GM12892 (cell line): ENCODE measurements at regions not wholly inside any gene's neighbourhood (a gene's known extent, or its start where the extent isn't known, plus 50 kb on each side); places are given as distances from the start of the nearest gene placed in this dataset.

ENCODE experiments used
- POLR2A ChIP-seq: IDR thresholded peaks from 2 replicates; pipeline ENCODE4 v1.6.1; 2011; ENCODE audit warnings: low read depth, low read length, control low read depth
- POLR2AphosphoS5 ChIP-seq: IDR thresholded peaks from 2 replicates; pipeline ENCODE4 v1.6.1; 2011; ENCODE audit warnings: low read depth, low read length, control low read depth

DNA sequence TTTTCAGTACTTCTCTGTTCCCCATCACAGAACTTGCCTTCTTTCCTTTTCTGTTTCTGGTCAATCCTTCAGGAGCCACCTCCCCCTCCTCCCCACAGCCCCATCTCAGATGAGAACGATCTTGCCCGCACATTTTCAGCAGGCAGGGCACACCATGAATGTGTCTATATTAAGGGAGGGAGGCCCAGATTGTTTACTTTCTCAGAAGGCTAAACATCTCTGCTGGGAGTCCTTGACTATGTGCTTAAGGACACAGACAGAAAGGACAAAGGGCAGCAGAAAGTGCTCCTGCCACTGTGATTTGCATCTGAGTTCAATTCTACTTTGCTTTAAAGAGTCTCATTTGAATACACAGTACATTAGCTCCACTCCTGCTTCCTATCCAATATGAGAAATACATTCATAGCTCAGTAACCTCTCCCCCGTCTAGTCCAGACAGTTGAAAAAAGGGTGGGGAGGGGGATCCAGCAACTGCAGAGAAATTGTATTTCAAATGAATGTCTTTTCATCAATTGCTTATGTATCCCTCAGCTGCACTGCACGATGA, 175.0 kb upstream of the PARD3B start:
- TF ChIP-seq POLR2A (no peak), POLR2AphosphoS5 (no peak)
